AG08395 (cell line): ENCODE measurements at regions not wholly inside any gene's neighbourhood (a gene's known extent, or its start where the extent isn't known, plus 50 kb on each side); places are given as distances from the start of the nearest gene placed in this dataset.

ENCODE experiments used
- DNase-seq: peaks from one replicate; pipeline ENCODE4 v3.0.0; 2012; ENCODE audit warnings: mixed read lengths, low spot score

DNA sequence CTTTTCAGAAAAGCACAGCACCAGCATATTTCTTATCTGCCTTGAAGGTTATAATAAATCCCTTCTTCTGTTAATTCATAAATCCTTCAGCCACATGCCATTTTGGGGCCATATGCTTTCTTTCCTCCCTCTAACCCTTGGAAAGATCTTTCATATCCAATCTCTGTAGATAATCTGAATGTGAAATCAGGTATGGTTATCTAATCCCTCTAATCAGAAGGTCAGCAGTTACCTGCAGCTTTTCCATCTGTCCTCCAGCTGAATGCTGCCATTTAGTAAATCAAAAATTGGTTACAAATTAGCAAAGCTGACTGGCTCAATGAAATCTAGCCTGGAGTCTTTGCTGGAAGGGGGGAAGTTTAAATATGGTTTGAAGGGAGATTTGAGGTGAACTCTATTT lies 230.5 kb downstream of the PIK3C3 start:
- DNase-seq = no peak

DNA sequence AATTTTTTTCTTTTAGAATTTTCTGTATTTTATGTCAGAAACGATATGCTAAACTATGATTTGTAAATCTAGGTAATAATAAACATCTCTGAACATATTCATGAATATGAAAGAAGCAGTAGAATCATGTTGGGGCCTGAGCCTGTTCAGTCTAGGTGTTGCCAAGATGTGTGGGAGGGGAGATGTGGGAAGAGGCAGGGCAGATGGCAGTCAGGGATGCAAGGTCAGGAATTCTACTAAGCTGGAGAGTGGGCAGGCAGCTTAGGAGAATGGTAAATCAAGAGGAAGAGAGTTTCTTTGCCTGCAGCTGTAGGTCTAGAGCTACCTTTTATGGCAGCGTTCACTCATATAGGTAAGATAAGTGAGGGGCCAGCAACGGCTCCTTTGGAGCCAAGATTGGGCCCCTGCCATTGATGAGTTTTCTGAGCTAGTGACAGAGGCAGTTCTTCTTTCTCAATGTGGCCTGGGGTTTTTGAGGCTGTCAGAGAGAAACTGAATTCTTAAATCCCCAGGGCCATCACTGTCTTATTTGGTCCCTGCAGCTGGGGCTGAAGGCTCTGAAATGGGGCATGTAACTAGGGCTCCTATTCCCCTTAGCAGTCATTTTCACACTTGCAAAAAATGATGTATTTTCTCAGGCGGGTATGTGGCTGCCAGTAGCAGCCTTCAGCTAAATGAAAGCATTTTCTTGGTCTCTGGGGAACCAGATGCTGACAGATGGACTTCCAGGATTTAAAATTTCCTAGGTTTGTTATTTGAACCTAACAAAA lies 232.8 kb downstream of the PIK3C3 start:
- DNase-seq = no peak

DNA sequence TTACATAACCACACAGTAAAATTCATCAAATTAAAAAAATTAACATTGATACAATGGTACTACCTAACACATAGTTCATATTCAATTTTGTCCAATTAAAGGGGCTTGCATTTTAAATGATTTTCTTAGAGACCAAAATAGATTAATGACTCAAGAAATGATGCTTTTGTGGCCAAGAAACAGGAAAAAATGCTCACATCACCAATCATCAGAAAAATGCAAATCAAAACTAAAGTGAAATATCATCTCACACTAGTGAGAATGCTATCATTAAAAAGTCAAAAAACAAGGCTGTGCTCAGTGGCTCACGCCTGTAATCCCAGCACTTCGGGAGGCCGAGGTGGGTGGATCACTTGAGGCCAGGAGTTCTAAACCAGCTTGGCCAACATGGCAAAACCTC lies 235.6 kb downstream of the PIK3C3 start:
- no peak for DNase-seq

DNA sequence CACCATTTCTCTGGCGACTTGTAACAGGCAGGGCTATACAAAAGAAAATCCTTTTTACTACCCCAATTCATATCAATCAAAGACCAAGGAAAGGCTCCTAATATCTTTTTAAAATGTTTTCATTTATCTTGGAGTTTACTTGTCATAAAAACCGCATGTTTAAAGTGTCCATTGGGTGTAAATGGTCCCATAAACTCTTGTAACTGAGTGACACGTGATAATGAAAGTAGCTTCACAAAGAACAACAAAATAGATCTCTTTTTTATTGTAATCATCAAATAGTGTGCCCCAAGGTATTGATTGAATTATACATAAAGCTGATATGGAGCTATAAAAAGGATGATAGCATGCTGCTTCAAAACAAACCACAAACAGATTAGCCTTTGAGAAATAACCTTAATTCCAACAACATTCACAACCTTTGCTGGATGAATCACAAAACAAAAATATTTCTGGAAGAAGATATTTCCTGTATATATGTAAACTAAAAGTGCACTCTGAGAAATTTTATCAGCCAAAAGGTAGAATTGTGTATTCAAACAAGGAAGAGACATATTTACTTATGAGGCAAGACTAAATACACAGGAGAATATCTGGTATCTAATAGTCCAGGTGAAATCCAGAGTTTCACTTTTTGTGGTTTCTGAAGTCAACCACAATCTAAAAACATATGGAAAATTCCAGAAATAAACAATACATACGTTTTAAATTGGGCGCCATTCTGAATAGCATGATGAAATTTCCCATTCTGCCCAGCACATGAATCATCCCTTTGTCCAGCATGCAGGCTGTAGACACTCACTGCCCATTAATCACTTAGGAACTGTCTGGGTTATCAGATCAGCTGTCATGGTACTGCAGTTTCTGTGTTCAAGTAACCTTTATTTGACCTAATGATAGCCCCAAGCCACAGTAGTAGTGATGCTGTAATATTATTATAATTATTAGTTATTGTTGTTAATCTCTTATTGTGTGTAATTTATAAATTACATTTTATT lies 237.5 kb downstream of the PIK3C3 start:
- DNase-seq = no peak

DNA sequence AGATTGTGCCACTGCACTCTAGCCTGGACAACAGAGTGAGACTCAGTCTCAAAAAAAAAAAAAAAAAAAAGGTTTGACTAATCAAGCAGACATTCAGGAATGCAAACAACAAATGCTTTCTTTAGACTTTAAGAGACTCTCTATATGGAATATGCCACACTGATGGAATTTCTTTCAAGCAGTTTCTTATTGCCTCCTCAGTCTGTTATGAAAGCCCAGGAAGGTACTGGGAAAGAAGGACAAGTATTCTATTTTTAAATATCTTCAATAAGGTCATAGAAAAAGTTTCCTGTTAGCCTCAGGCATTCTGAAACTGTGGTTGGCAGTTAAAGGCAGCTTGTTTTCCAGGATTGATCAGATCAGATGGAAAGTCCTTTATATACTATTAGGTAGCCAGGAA lies 241.6 kb downstream of the PIK3C3 start:
- peak; percentile 54 for DNase-seq

DNA sequence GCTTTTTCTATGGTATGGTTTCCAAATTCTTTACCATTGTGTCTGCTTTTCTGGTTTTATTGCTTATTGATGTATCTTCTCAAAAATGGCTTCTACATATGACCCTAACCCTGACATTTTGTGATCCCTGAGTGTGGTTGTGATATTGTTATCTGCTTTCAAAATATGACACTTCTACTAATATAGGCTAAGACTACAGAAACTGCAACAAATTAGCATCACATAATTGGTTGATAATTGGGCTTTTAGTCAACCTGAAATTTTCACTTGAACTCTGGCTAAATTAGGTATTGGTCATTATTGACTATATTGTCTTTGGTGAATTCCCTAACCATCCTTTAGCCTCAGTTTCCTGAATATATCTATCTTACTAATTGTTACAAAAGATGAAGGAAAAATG lies 246.1 kb downstream of the PIK3C3 start:
- no peak for DNase-seq

DNA sequence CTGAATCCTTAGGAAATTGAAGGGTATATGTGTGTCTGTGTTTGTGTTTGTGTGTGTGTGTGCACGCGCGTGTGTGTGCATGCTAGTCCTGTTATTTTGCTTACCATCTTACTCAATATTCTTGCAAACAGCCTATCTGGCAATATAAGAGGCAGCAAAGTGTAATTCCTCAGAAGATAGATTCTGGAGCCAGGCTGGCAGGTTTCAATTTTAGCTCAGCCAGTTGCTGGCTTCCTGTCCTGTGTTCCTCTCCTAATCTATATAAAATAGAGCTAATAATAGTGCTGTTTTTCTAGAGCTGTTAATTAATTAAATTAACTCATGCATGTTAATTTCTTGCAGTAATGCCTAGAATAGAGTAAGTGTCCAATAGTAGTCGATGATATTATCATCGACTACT lies 256.2 kb downstream of the PIK3C3 start:
- DNase-seq = no peak

GRCh38 chr18:42222557-42222956 lies 267.5 kb downstream of the PIK3C3 start:
- DNase-seq = no peak

GRCh38 chr18:42228581-42228980 lies 273.5 kb downstream of the PIK3C3 start:
- no peak for DNase-seq

DNA sequence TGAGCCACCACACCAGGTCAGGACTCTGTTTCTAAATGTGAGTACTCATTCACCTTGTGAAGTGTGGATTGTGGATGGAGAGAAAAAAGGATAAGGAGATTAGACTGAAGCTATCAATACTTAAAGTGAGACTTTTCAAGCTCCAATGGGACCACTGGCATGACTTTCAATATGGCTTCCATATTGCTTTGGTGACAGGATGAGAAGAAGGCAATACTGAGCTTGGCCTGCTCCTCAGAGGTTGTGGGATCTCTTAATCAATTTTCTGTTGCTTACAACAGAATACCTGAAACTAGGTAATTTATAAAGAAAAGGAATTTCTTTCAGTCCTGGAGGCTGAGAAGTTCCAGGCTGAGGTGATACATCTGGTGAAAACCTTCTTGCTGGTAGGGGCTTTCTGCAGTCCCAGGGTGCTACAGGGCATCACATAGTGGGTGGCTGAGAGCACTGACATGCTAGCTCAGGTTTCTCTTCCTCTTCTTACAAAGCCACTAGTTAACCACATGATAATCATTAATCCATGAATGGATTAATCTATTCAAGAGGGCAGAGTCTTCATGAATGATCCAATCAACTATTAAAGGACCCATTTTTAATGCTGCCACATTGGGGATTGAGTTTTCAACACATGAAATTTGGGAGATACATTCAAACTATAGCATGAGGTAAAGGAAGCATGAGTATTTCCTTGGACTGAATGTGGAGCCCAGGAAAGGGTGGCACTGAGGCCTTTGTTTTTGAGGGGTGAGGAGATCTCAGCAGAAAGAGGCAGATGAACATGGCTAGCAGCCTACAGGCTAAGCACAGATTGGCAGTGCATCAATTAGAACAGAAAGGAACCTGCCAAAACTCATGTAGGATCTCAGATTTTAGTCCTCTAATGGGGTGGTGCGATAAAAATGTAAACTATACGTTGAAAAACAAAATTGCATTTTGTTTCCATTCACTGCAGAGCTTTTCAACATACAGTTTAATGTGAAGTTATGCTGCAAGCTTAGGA lies 274.5 kb downstream of the PIK3C3 start:
- DNase-seq = no peak

- no peak for DNase-seq
Measured at GRCh38 chr18:42230636-42231035, 275.6 kb downstream of the PIK3C3 start.

DNA sequence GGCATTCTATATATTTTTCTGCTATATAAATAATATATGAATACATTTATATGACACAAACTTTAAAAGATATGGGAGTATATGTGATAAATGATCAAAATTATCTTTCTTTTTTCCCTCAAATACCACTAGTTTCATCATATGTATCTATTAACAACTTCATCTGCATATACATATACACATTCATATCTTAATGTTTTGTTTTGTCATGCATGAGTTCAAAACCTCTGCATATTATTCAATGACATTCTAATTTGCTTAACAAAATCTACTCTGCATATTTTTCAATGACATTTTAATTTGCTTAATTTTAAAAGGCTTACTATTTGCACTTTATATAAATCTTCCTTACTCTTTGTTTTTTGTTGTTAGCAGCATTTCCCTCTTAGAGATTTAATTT lies 276.2 kb downstream of the PIK3C3 start:
- DNase-seq = no peak

DNA sequence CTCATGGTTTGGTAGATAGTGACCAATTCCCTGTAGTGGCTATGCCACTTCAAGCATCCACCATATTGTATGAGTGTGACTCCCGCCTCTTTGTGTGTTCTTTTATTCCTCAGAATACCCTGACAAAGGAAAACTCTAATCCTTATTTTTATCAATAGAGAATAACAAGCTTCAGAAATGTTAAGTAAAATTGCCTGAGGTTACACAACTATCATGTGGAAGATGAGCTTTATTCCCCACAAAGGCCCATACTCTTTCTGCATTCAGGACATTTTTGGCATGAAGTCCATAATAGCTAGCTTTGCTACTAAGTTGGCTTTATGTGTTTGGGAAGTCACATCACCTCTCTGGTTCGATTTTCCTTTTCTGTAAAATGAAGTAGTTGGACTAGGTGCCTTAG lies 276.8 kb downstream of the PIK3C3 start:
- DNase-seq = no peak

DNA sequence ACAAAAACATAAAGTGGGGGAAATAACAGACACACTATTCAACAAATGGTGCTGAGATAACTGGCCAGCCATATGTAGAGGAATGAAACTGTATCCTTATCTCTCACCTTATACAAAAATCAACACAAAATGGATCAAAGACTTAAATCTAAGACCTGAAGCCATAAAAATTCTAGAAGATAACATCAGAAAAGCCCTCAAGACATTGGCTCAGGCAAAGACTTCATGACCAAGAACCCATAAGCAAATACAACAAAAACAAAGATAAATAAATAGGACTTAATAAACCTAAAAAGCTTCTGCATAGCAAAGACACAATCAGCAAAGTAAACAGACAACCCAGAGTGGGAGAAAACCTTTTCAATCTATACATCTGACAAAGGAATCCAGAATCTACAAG lies 278.9 kb downstream of the PIK3C3 start:
- DNase-seq = no peak

DNA sequence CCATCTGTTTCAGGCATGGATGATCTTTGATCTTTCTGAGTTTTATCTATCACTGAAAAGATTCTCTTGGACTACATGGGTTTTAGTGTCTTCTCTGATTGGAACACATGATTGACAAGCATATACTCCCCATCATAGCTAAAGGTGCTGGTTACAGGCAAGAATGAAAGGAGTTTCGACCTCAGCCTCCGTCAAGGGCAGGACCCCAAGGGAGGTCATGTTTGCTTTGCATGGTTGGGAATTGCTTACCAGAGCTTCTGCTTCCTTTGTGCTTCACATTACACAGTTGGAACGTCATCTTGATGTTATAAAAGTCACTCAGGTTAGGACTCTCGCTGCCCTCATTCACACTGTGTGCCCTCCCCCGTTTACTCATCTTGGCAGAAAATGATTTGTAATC lies 287.7 kb downstream of the PIK3C3 start:
- no peak for DNase-seq

DNA sequence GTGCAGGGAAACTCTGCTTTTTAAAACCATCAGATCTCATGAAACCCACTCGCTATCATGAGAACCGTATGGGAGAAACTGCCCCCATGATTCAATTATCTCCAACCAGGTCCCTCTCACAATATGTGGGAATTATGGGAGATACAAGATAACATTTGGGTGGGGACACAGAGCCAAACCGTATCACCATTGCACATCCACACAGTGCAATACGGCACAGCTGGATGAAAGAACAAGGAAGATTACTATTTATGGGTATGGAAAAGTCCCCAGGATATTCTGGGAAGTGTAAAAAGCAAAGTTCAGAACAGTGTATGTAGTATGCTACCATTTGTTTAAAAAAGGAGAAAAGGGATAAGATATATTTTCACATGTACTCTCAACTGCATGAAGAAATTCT lies 290.1 kb downstream of the PIK3C3 start:
- DNase-seq = no peak

DNA sequence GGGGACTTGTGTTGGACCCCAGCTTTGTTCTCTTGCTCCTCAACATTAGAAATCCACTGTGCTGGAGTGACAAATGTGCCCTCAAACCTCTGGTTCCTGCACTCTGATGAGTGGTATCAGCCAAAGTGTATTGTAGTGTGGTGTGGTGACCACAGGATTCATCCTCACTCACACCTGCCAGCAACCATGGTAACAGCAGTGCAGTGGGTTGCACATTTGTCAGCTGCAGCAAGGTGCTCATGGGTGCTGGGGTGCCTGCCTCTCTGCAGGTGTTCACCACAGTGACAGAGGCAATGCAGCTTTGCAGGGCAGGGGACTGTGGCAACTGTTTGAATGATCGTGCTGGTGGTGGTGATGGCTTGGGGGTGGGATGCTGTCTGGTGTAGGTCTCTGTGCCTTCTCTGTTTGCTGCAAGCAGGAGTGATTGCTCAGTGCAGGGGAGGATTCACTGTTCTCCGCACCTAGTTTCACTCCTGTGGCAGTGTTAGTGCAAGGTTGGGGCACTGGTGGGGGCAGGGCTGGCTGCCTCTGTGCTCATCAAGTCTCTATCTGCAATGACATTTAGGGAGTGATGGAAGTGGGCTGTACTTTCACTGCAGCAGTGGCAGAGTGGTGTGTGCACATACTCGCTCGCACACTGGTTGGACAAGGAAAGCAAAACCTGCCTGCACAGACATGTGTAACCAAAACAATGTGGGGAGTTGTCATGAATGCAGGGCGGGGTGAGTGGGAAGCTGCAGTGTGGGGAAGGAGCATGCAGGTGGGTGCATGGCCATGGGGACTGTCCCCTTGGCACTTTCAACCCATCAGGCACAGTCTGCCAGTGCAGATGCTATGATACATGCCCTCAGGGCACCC lies 301.1 kb downstream of the PIK3C3 start:
- no peak for DNase-seq

- DNase-seq = no peak
Measured at GRCh38 chr18:42258301-42258965, 303.4 kb downstream of the PIK3C3 start.

GRCh38 chr18:42261731-42262130 lies 306.7 kb downstream of the PIK3C3 start:
- no peak for DNase-seq

DNA sequence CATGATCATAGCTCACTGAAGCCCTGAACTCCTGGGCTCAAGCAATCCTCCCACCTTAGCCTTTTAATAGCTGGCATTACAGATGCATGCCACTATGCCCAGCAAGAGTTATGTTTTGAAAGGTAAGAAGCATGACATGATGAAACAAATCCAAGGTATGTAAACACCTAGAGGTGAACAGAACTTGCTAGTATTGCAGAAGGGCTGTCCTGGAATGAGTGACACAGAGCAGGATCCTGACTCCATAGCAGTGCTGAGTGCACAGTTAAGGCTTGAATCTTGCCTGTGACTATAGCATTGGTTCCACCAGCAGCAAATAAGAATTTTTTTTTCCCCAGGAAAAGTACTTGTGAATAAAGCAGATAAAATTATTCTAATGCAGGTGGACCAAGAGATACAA lies 309.5 kb downstream of the PIK3C3 start:
- DNase-seq = no peak
